HT1080 (cell line): ENCODE measurements at regions not wholly inside any gene's neighbourhood (a gene's known extent, or its start where the extent isn't known, plus 50 kb on each side); places are given as distances from the start of the nearest gene placed in this dataset.
A peak's percentile ranks its signal among the peaks of the same experiment; 100 is the strongest.

Experiments used
- DNase-seq: peaks from one replicate; pipeline ENCODE4 v3.0.0-alpha.2; 2015; ENCODE audit warnings: low read depth

GRCh38 chr2:122627388-122627787 lies 871.9 kb downstream of the TSN start:
- DNase-seq: peak; percentile 62

- peak; percentile 88 for DNase-seq
These were observed 878.8 kb downstream of the TSN start for GRCh38 chr2:122634256-122634655.

GRCh38 chr2:122634920-122635319 lies 879.5 kb downstream of the TSN start:
- no peak for DNase-seq

- peak; percentile 52 for DNase-seq
These were observed 880.2 kb downstream of the TSN start for GRCh38 chr2:122635686-122636085.

GRCh38 chr2:122636097-122636496 lies 880.6 kb downstream of the TSN start:
- peak; percentile 67 for DNase-seq

- DNase-seq: no peak
These were observed 883.7 kb downstream of the TSN start for GRCh38 chr2:122639176-122639575.

- DNase-seq: no peak
These were observed 884.3 kb downstream of the TSN start for GRCh38 chr2:122639711-122640110.

GRCh38 chr2:122643725-122644329 lies 888.4 kb downstream of the TSN start:
- peak; percentile 82 for DNase-seq

GRCh38 chr2:122651236-122651635 lies 895.8 kb downstream of the TSN start:
- peak; percentile 27 for DNase-seq

GRCh38 chr2:122651780-122652179 lies 896.3 kb downstream of the TSN start:
- DNase-seq: no peak

- no peak for DNase-seq
These were observed 897.2 kb downstream of the TSN start for GRCh38 chr2:122652670-122653069.

- DNase-seq: no peak
These were observed 901.0 kb downstream of the TSN start for GRCh38 chr2:122656403-122656802.

- DNase-seq: no peak
These were observed 905.6 kb downstream of the TSN start for GRCh38 chr2:122660786-122661634.

GRCh38 chr2:122663620-122664019 lies 908.2 kb downstream of the TSN start:
- DNase-seq: no peak

GRCh38 chr2:122669627-122670026 lies 914.2 kb downstream of the TSN start:
- DNase-seq: no peak

GRCh38 chr2:122670897-122671296 lies 915.4 kb downstream of the TSN start:
- no peak for DNase-seq

- DNase-seq: no peak
These were observed 925.2 kb downstream of the TSN start for GRCh38 chr2:122680662-122681061.

- DNase-seq: no peak
These were observed 926.2 kb downstream of the TSN start for GRCh38 chr2:122681626-122682025.

GRCh38 chr2:122682356-122682755 lies 926.9 kb downstream of the TSN start:
- DNase-seq: no peak

- peak; percentile 78 for DNase-seq
These were observed 927.6 kb downstream of the TSN start for GRCh38 chr2:122683018-122683417.

- DNase-seq: no peak
These were observed 937.1 kb downstream of the TSN start for GRCh38 chr2:122692400-122693083.

GRCh38 chr2:122697415-122697814 lies 942.0 kb downstream of the TSN start:
- DNase-seq: no peak
